Body of pancreas (tissue), 4 donors: ENCODE measurements at regions not wholly inside any gene's neighbourhood (a gene's known extent, or its start where the extent isn't known, plus 50 kb on each side); places are given as distances from the start of the nearest gene placed in this dataset.

ENCODE experiments used
- CTCF ChIP-seq, 7 experiments: fragments of 450-650 bp in 4 of 7; fragments of 200-600 bp in 3 of 7; sonication (generic) in 3 of 7; IDR thresholded peaks; one replicate each; pipeline ENCODE4 v1.5.1; 2016 to 2019; ENCODE audit warnings: antibody characterized with exemption in 7 of 7
- POLR2A ChIP-seq, 3 donors: fragments of 450-650 bp; IDR thresholded peaks; one replicate each; pipeline ENCODE4 v1.6.1; 2016; ENCODE audit warnings: antibody characterized with exemption in 3 of 3, mild to moderate bottlenecking in 2 of 3

GRCh38 chr7:63931985-63932577 lies 66.6 kb upstream of the ZNF722 start:
- TF ChIP-seq CTCF (IDR thresholded peaks at IDR 0.05) (no peak), POLR2A (IDR thresholded peaks at IDR 0.05) (no peak)
